NCI-H460 (cell line): ENCODE measurements at regions not wholly inside any gene's neighbourhood (a gene's known extent, or its start where the extent isn't known, plus 50 kb on each side); places are given as distances from the start of the nearest gene placed in this dataset.

Experiments
- DNase-seq: peaks from one replicate; pipeline ENCODE4 v3.0.0-alpha.2; 2016; ENCODE audit warnings: low read depth; ENCODE audit errors: extremely low read depth

DNA sequence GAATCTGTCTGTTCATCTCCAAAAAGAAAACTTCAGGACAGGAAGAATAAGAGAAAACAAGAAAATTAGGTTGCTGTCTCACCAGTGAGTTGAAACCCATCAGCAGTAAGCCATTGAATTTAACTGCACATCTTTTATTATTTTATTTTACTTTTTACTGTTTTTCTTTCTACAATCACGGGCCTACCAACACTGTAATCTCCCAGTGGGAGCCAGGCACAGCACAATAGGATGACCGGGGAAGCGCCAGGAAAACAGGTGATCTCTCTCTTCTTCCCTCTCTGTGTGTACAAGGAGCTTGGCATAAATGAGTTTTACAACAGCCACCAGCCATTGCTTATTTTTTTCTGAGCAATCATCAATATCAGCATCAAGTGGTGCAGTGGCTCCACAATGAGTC, 113.1 kb upstream of the ESRRG start:
- no peak for DNase-seq

DNA sequence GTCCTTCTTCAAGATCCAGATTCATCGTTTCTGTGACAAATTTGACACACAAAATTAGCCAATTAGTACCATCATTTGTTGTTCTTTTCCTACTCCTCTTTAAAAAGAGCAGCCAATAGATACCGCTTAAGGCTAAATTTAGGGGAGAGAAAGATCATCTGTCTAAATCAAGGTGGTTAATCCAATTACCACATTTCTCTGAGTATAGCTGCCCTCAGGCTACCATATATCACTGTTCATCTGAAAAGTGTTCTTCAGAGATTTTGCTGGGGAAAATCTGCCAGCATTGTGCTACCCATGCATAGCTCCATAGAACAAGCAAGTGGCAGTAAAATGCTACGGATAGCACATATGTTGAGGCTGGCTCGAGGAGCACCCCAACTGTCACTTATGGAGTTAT, 110.3 kb upstream of the ESRRG start:
- DNase-seq = no peak

DNA sequence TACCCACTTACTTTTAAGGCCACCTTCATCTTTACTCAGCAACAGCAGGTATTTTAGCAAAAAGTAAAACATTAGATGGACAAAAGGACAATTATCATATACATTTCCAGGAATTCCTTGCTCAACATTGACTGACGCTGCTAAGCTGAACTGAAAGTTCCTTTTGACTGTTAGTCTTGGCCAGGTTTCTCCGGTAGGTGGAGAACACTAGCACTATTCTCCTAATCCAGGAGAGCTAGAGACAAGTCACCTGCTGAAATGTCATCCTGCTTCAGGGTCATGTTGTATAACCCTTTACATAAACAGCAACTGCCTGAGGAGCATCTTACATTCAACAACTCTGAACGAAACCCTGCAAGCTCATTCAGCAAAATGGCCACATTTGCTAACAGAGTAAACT, 109.0 kb upstream of the ESRRG start:
- no peak for DNase-seq

DNA sequence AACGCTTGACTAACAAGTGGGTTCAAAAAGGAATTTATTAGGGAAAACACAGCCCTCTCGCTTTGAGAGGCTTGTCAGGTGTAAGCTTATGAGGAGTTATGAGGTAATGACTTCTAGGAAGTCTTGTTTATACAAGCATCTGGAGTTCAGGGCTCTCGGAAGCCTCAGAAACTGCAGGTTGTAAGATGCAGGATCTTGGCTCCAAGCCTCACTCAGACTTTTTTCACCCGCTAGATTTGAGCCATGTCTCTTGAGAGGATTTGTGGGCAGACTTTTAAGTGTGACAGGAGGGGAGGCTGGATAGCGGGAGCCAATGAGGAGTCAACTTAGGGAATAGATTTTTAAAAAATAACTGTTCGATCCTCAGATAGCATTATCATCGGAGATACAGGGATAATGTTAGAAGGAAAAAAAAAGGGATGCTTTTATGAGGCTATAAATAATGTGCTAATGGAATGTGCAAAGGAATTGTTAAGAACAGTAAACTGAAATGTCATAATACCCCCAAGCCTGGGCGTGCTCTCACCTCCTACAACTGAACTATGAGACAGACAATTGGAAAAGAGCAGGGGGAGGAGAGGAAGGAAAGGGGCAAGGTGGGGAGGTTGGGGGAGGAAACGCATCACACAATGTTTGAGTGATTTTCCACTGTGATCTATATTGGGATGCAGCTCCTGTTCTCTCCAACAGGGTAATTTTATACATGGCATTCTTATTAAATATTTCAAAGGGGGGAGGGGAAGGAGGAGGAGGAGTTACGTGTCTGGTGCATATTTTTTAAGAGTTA, 107.4 kb upstream of the ESRRG start:
- DNase-seq = no peak

DNA sequence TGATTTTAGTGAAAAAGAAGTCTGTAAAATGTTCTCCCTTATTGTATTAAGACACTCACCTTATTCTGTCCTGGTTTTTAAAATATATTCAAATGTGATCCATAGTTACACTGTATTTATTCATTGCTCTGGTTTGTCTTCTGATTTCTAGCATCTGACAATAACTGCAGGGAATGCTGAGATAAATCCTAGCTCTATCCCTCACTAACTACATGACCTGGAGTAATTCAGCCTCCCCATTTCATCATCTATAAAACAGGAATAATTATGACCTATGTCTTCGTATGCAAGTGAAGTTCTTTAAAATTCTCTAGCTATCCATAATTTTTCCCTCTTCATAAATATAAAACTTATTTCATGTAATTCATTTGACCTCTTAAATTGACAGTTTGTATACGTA, 104.0 kb upstream of the ESRRG start:
- DNase-seq = no peak

DNA sequence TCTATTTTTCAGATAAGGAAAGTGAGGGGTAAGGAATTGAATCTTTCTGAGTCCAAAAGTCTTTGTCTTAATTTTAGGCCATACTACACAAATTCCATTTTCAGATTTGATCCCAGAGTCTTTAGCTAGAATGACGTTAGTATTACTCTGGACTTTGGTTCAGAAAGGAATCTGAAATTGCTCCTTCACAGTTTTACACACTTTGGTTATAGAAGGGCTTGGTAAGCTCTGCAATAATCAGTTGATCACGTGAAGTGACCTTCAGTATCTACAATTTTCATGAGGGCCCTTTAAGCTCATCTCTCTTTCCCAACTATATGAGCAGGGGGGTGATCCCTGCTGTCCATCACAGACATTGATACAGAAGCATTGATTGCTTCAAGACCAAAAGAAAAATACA, 103.4 kb upstream of the ESRRG start:
- DNase-seq = no peak

DNA sequence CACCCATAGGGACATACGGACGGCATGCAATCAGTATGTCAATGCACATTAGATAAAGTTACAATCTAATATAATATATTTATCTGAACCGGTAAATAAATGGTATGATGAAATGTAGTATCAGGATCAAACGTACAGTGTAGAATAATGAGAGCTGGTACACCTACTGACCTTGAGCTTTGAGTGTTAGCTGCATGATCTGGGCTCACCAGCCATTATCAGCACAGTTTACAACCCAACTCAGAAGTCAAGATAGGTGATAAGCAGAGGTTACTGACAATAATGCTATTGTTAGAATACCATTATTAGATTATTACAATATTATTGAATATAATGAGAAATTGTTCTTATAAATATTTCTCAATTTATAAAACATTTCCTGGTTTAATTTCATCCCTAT, 103.0 kb upstream of the ESRRG start:
- DNase-seq = no peak

DNA sequence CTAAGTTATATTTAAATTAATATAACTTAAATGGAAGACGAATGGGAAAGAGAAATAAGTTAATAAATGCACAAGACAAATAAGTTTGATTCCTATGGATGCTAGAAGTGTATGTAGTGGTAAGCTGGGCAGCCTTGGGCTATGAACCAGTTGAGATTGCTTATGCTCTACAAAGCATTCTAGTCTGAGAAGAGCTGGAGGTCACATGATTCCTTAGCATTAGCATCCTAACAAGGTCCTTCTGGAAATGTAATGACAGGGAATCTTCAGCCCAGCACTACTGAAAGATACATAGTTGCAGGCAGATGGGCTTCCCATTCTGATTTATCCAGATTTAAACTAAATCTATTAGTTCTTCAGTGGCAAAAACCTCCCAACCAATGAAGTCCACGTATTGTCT, 102.3 kb upstream of the ESRRG start:
- no peak for DNase-seq

DNA sequence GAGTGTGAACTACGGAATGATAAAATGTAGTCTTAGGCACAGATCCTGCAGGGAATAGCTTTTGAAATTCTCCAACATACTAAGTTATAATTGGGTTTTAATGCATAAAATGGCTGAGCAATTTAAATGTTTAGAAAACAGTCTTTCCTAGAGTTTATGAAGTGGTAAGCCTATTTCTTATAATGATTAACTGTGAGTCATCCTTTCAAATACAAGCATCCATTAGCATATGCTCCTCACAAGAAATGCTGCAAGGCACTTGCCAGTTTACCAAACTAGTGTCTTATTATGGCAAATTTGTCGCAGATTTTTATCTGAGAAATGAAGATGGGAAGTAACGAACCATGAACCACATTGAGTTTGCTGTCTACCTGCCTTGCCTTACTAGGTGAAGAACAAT, 101.3 kb upstream of the ESRRG start:
- DNase-seq = no peak

DNA sequence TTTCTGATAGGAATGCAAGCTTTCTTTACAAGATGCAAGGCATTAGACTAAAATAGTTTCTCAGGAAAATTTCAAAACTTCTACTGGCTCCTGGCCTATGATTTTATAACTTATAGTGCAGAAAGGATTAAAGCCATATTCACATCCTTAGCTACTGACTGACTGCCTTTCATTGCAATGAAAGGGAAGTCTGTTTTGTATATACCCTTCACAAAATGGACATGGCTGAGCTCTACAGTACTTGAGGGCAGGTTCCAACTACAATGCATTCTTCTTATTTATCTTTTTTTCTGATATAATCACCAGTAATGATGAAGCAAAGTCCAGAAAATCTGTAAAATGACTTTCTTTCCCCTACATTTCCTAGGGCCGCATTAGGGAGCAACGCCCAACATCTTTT, 100.5 kb upstream of the ESRRG start:
- DNase-seq = no peak

DNA sequence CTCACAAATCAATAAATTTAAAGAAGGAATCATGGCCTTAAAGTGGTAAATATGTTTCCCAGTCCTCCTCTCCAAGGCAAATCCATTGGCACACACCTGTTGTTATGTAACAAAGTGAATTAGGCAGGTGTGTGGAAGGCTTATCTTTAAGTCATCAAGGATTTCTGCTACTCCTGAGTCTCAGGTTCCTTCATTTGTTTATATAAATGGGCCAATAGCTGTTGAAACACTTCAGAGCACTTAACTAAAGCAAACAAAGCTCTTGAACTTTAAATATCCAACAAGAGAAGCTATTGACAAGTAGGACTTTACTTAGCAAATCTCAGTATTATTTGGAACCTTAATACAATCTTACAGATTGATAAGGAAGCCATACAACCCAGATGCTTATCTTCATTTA, 99.3 kb upstream of the ESRRG start:
- DNase-seq = no peak

DNA sequence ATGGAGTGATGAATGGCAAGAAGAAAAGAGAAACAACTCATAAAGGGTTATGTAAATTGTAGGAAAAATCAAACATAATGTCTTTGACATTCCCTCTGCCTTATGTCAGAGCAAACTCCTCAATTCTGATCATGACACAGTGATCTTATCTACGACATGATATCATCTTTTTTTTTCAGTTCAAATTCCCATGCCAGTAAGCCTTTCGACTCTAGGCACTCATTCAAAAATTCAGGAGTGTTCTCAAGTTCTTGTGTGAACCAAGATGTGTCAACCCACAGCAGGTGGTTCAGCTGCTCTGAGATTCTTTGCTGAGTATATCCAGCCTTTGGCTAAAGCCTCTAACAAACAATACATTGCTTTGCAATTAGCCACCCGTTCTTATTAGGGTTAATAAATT, 97.1 kb upstream of the ESRRG start:
- no peak for DNase-seq

DNA sequence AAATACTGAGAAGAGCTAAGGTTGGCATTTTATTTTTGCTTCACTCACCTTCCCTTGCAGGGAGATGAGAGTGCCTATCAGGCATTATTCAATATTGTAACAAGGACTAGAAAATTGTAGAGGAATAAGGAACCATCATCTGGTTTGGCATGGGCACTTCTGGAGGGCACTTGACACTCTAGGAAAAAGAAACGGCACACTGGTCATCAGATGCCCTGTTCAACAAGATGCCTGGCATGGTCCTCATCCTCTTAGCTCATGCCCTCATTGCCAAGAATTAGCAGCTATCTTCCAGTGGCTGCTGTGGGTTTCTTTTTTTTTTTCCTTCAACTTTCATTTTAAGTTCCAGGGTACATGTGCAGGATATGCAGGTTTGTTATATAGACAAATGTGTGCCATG, 95.1 kb upstream of the ESRRG start:
- DNase-seq = no peak

DNA sequence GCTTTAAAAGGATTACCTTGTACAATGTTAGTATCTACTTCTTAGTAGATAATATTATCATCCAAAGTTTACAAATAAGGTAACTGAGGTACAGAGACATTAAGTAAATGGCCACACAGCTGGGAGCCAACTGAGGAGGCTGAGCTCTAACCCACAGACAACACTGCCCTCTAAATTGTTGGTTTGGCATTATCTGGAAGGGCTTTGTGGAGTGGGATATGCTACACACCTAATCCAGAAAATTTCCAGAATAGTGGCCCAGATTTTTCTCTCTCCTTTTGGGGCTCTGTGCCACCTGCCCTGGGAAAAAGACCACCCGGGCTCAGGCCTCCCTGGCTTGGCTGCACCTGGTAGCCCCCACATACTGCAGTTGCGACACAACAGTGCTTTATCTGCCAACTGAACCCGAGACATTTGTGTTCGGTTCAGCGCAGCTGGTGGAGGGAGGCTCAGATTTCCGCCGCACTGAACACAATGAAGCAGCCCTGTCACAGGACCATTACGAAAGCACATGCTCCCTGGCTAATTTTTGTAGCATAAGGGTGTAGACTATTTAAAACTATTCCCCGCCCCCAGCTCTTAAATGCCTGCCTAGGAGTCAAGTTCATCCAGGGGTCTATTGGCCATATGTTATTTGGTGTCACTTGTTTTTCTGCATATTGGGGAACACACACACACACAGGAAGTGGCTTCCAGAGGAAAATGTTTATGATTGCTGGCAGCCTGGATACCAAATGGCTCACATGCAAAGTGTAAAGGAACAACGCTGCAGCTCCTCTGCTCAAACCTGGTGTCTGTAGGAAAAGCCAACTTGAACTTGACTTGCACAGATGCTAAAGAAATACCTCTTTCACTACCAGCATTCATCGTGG, 92.3 kb upstream of the ESRRG start:
- DNase-seq = no peak

DNA sequence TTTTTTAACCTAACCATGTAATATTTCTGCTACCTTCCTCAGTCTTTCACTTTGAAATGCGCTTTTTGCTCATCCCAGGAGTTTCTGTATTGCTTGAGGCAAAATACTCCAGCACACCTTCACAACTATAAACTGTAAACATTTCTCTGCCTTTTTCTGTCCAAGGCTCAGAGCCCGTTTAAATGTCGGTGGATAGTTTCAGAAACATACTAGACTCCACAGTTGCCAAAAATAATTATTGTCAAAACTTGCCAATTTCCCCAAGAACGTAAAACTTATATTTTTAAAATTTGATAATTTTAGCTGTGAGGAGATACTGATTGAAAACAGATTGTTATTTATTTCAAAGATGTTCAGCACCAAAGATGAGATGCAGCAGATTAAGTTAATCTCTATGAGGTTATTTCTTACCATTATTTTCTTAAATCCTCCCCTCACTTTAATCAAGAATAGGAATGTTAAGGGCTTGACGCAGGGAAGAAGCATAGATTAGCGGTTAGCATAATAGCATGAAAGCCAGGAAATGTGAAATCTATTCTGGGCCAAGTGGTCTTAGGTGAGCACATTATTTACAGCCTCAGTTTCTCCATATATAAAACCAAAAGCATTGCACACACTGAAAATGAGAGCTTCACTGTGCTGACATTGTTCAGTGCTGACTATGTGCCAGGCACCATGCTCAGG, 91.5 kb upstream of the ESRRG start:
- no peak for DNase-seq

DNA sequence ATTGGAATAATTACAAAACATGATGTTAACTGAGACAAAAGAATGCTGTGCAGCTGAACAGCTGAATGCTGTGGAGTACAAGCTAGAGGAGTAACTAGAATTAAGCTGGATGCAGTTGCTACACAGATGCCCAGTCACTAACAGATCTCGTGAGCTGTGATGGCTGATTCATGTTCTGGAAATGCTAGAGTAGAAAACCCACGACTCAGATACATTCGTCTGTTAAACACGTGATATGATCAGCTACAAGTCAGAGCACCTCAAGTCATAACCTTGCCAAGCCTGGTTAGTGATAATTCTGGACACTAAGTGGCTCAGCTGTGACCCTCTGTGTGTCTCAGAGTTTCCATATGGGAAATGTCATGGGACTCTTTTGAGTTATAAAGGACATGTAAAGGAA, 89.7 kb upstream of the ESRRG start:
- DNase-seq = no peak

DNA sequence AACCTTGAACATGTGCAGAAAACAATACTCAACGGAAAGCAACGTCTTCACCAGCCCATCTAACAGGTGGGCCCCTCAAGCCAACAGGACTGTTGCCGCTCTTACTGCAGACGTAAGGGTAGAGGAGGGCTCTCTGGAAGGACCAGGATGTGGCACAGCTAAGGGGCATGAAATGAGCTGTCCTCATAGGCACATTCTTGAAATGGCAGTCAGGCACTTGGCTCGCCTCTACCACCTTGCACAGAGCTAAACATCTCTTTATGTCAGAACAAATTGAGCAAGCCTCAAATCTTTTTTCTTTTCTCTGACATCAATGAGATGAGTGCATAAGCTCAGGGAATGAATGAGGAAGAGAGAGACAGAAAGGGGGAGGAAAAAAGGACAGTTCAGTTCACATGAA, 86.4 kb upstream of the ESRRG start:
- DNase-seq = no peak

DNA sequence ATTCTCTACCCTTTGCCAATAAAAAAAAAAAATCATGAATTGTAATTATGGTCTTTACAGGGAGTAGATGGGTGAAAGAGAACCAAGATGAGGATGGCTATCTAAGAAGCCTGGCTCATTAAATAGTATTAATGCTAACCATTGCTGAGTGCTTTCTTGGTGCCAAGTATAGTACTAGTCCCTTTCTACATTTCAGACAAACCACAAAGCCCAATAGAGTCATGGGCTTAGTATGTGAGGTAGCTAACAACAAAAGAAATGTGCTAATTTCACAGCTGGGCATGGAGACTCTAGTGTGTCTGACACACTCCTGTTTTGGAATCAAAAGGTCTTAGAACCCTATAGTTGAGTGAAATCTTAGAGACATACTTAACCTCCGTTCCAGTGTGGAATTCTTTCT, 84.5 kb upstream of the ESRRG start:
- DNase-seq = no peak

DNA sequence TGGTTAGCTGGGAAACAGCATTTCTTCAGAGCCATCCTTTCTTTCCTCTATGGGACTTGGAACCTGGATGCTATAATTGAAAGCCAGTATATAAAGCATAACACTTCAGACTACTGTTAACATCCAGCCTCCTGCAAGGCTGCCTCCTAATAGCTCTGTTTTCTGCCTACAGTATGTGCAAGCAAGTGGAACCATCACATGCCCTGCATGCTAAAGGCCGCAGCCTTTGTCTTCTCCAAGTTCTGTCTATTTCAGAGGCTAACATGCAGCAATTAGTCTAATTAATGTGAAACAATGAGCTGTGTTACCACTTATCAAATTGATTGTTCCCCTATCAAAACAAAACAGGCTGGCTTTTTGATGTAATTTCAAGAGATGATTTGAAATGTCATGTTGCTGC, 82.7 kb upstream of the ESRRG start:
- no peak for DNase-seq

DNA sequence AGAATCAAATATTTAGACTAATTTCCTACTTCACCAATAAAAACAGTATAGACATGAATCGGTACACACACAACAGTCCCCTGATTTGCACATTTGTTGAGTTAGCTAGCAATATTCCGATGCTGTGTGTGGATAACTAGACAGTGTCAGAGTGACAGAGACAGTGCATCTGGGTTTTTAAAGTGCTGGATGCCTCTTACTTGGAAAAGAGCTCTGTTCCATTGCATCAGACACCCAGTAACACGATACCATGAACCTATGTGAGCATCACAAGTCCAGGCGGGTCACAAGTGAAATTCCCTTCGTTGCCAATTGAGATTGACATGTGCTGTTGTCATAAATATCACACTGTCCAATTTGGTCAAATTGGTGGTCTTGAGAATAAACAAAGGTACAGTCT, 82.0 kb upstream of the ESRRG start:
- peak; percentile 9 for DNase-seq

DNA sequence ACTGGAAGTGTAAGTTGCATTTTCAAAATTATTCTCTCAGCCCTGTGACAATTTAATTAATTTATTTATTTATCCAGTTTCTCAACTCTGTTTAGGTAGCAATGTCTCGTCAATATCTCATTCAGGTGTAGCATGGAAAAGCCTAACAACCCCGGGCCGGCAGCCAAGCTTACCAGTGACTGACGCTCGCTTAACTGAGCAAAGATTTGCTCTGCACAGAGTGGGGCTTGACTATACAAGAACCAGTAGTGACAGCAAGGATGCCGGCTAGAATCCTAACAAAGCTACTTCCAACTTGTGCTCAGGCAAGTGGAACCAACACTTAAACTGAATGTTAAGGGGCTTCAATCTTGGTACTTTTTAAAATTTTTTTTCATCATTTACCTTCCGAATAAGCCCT, 80.9 kb upstream of the ESRRG start:
- DNase-seq = no peak

DNA sequence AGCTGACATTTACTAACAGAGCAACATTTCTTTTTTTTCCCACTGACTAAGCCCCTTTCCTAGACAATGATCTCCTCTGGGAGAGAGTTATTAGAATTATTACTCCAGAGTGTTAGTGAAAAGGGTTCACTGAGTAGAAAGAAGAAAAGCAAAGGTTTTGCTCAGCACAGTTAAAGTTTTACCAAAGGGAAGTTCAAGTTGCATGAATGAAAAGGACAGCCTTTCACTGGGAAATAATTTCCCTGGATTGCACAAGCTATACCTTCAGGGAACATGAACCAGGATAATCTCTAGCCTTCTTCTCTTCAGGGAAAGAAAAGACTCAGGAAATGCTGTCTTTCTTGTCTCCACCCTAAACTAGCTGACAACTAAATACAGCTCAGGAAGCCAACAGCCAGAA, 71.4 kb upstream of the ESRRG start:
- DNase-seq = no peak
